A549 (cell line): ENCODE measurements at regions not wholly inside any gene's neighbourhood (a gene's known extent, or its start where the extent isn't known, plus 50 kb on each side); places are given as distances from the start of the nearest gene placed in this dataset.

Experiments used
- ATAC-seq, 2 experiments: fragments of 200-7000 bp in 1 of 2; fragments of >200 bp in 1 of 2; cut with Nextera tagmentation in 1 of 2; cut with Tn5 transposase in 1 of 2; 3 replicates each; pipeline versions ENCODE4 v1.8.0 to v1.9.1; 2018 to 2020; ENCODE audit warnings: mild to moderate bottlenecking in 1 of 2, moderate library complexity in 1 of 2
- CTCF ChIA-PET: fragments of 300-600 bp; sonication (Branson Sonifier 250); formaldehyde crosslinking; extraction: SDS; loops from one replicate; lab custom pipeline; 2021; ENCODE audit warnings: antibody characterized with exemption, inconsistent platforms; lab: Yijun Ruan, JAX
- POLR2A ChIA-PET: fragments of 350-600 bp; formaldehyde crosslinking; extraction: SDS; loops from one replicate; lab custom pipeline; 2021; ENCODE audit warnings: antibody characterized with exemption, inconsistent platforms; lab: Yijun Ruan, JAX
- DNase-seq, 2 experiments: peaks; one replicate each; pipeline versions ENCODE4 v3.0.0 to v3.0.0-alpha.2; 2011 to 2016; ENCODE audit warnings: low read depth in 1 of 2, low spot score in 1 of 2
- FAIRE-seq: peaks from 2 replicates; lab custom pipeline; 2011; peaks lifted over from hg19 to GRCh38; lab: Jason Lieb, UNC
- H3K27ac ChIP-seq, 2 experiments: fragments of >200 bp; sonication (Bioruptor Twin); formaldehyde crosslinking; 3 replicates each; pipeline ENCODE4 v1.5.1; 2016 to 2017
- H3K4me1 ChIP-seq: fragments of >200 bp; sonication (Bioruptor Twin); formaldehyde crosslinking; 3 replicates; pipeline ENCODE4 v1.6.1; 2016
- H3K4me2 ChIP-seq: fragments of >200 bp; sonication (Bioruptor Twin); formaldehyde crosslinking; 3 replicates; pipeline ENCODE4 v1.6.1; 2016
- H3K4me3 ChIP-seq: fragments of >200 bp; sonication (Bioruptor Twin); formaldehyde crosslinking; 3 replicates; pipeline ENCODE4 v1.5.1; 2016
- H3K9me3 ChIP-seq: fragments of >200 bp; sonication (Bioruptor Twin); formaldehyde crosslinking; 3 replicates; pipeline ENCODE4 v1.6.1; 2016
- CBX2 ChIP-seq: fragments of 200-600 bp; sonication (generic); IDR thresholded peaks from 2 replicates; pipeline ENCODE4 v1.6.1; 2016; ENCODE audit warnings: low read depth, mild to moderate bottlenecking, borderline replicate concordance
- CHD2 ChIP-seq: fragments of 150-350 bp; IDR thresholded peaks from 2 replicates; pipeline ENCODE4 v1.6.1; 2014; ENCODE audit warnings: low read length; ENCODE audit not compliant: partially characterized antibody
- EP300 ChIP-seq, 2 experiments: fragments of >200 bp; sonication (Bioruptor Twin); formaldehyde crosslinking; IDR thresholded peaks; 2 replicates in 1 of 2; 3 replicates in 1 of 2; pipeline ENCODE4 v1.6.1; 2016 to 2017
- FOXS1 ChIP-seq: fragments of 250-450 bp; sonication (Bioruptor Pico); IDR thresholded peaks from 2 replicates; pipeline ENCODE4 v1.5.0; 2020; ENCODE audit warnings: mild to moderate bottlenecking, moderate library complexity
- HEYL ChIP-seq: fragments of 250-450 bp; sonication (Bioruptor Pico); IDR thresholded peaks from 2 replicates; pipeline ENCODE4 v1.8.0; 2021; ENCODE audit warnings: mild to moderate bottlenecking, moderate library complexity
- HOXA7 ChIP-seq: fragments of 250-450 bp; sonication (Bioruptor Pico); IDR thresholded peaks from 2 replicates; pipeline ENCODE4 v1.5.0; 2020; ENCODE audit warnings: mild to moderate bottlenecking, moderate library complexity
- HOXB13 ChIP-seq: fragments of 250-450 bp; sonication (Bioruptor Pico); IDR thresholded peaks from 2 replicates; pipeline ENCODE4 v1.5.0; 2020; ENCODE audit warnings: low read depth, mild to moderate bottlenecking, moderate library complexity
- JUN ChIP-seq, 2 experiments: fragments of >200 bp; sonication (Bioruptor Twin); formaldehyde crosslinking; IDR thresholded peaks; 2 replicates in 1 of 2; 3 replicates in 1 of 2; pipeline ENCODE4 v1.6.1; 2016 to 2017
- JUNB ChIP-seq: fragments of >200 bp; sonication (Bioruptor Twin); formaldehyde crosslinking; IDR thresholded peaks from 2 replicates; pipeline ENCODE4 v1.6.1; 2016
- KDM1A ChIP-seq: fragments of 200-600 bp; sonication (generic); IDR thresholded peaks from 2 replicates; pipeline ENCODE4 v1.6.1; 2016; ENCODE audit warnings: low read depth, mild to moderate bottlenecking
- MAFK ChIP-seq: fragments of 450-650 bp; IDR thresholded peaks from 2 replicates; pipeline ENCODE4 v1.6.1; 2014; ENCODE audit not compliant: partially characterized antibody
- MAZ ChIP-seq: fragments of 150-350 bp; IDR thresholded peaks from 2 replicates; pipeline ENCODE4 v1.6.1; 2014; ENCODE audit warnings: antibody characterized with exemption, low read depth, low read length, borderline replicate concordance
- MYC ChIP-seq: IDR thresholded peaks from 2 replicates; pipeline ENCODE4 v1.6.1; 2012; ENCODE audit warnings: mild to moderate bottlenecking, inconsistent platforms, low read length, improper control_type of control experiment, borderline replicate concordance
- PHF8 ChIP-seq: fragments of 200-600 bp; sonication (generic); IDR thresholded peaks from 2 replicates; pipeline ENCODE4 v1.6.1; 2016; ENCODE audit warnings: low read depth, mild to moderate bottlenecking, antibody characterized with exemption, moderate library complexity, borderline replicate concordance
- POLR2AphosphoS2 ChIP-seq: conservative IDR thresholded peaks from 2 replicates; pipeline ENCODE4 v1.6.1; 2012; ENCODE audit warnings: low read length, improper control_type of control experiment, inconsistent platforms
- RAD21 ChIP-seq, 2 experiments: fragments of >200 bp in 1 of 2; sonication (Bioruptor Twin) in 1 of 2; formaldehyde crosslinking in 1 of 2; IDR thresholded peaks in 1 of 2; conservative IDR thresholded peaks in 1 of 2; 2 replicates in 1 of 2; 3 replicates in 1 of 2; pipeline ENCODE4 v1.6.1; 2012 to 2018; ENCODE audit warnings: inconsistent platforms in 1 of 2
- RARB ChIP-seq: fragments of 250-450 bp; sonication (Bioruptor Pico); IDR thresholded peaks from 2 replicates; pipeline ENCODE4 v1.8.0; 2021; ENCODE audit warnings: mild to moderate bottlenecking, moderate library complexity
- RFX5 ChIP-seq: fragments of 450-650 bp; IDR thresholded peaks from 2 replicates; pipeline ENCODE4 v1.7.1; 2014; ENCODE audit warnings: antibody characterized with exemption, mild to moderate bottlenecking, moderate library complexity
- RNF2 ChIP-seq: fragments of 200-600 bp; sonication (generic); IDR thresholded peaks from 2 replicates; pipeline ENCODE4 v1.6.1; 2016; ENCODE audit warnings: low read depth, mild to moderate bottlenecking, antibody characterized with exemption, moderate library complexity, borderline replicate concordance
- SREBF2 ChIP-seq: fragments of 450-650 bp; IDR thresholded peaks from 2 replicates; pipeline ENCODE4 v1.6.1; 2014; ENCODE audit warnings: mild to moderate bottlenecking, moderate library complexity
- TFCP2L1 ChIP-seq: fragments of 250-450 bp; sonication (Bioruptor Pico); IDR thresholded peaks from 2 replicates; pipeline ENCODE4 v1.5.0; 2021; ENCODE audit warnings: mild to moderate bottlenecking
- TP53 ChIP-seq: fragments of 250-450 bp; sonication (Bioruptor Pico); IDR thresholded peaks from 2 replicates; pipeline ENCODE4 v1.5.0; 2021; ENCODE audit warnings: mild to moderate bottlenecking, moderate library complexity
- ZFP36 ChIP-seq: fragments of 450-650 bp; IDR thresholded peaks from 2 replicates; pipeline ENCODE4 v1.6.1; 2014; ENCODE audit warnings: borderline replicate concordance; ENCODE audit not compliant: partially characterized antibody
- ZSCAN20 ChIP-seq: fragments of 250-450 bp; sonication (Bioruptor Pico); IDR thresholded peaks from 2 replicates; pipeline ENCODE4 v1.8.0; 2022; ENCODE audit warnings: mild to moderate bottlenecking, moderate library complexity
- WGBS: methylation state at CpG from one replicate; pipeline ENCODE4 v1.1.6; 2017; ENCODE audit errors: missing lambda C conversion rate; 5-methylcytosine and 5-hydroxymethylcytosine counted together
- TF ChIP-seq, protein P1 (sequence below): fragments of >200 bp; sonication (Bioruptor Twin); formaldehyde crosslinking; IDR thresholded peaks from 3 replicates; pipeline ENCODE4 v1.6.1; 2016
- TF ChIP-seq, protein P2 (sequence below): IDR thresholded peaks from 2 replicates; pipeline ENCODE4 v1.6.1; 2012
- TF ChIP-seq, protein P3 (sequence below): fragments of >200 bp; sonication (Bioruptor Twin); formaldehyde crosslinking; IDR thresholded peaks from 2 replicates; pipeline ENCODE4 v1.6.1; 2016
- TF ChIP-seq, protein P4 (sequence below): fragments of >200 bp; sonication (Bioruptor Twin); formaldehyde crosslinking; IDR thresholded peaks from 3 replicates; pipeline ENCODE4 v1.5.1; 2016

DNA sequence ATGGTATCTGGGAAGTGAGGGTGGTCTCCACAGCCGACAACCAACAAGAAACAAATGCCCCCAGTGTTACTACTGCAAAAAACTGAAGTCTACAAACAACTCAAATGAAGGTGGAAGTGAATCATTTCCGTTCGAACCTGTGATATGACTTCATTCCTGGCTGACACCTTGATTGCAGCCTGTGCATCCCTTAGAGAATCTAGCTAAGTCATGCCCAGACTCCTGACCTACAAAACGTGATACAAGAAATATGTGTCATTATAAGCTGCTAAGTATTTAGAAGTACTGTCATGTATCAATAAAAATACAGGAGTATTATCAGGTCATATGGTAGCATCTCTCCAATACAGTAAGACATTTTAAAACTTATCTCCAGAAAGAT is 959.7 kb upstream of the LCORL start:
- Histone ChIP-seq H3K4me2 (no peak overlapping the region), H3K4me1 (no peaks in the 10 kb centered on the region), H3K4me3 (no peak overlapping the region), H3K9me3 (no peaks in the 10 kb centered on the region), H3K27ac (no peak overlapping the region)
- no peak for TF ChIP-seq MYC
- no peak for TF ChIP-seq PHF8
- no peak for TF ChIP-seq RAD21 (conservative IDR thresholded peaks at IDR 0.05 in 1 of 2, IDR thresholded peaks at IDR 0.05 in 1 of 2)
- TF ChIP-seq KDM1A: no peak
- no peak for TF ChIP-seq JUN (IDR thresholded peaks at IDR 0.05)
- no peak for TF ChIP-seq JUNB
- TF ChIP-seq TFCP2L1: no peak
- no peak for TF ChIP-seq POLR2AphosphoS2
- no peak for TF ChIP-seq ZSCAN20
- TF ChIP-seq TP53 (CRISPR knock-in tag): no peak
- TF ChIP-seq MAZ: no peak
- no peak for FAIRE-seq
- DNase-seq: no peak
- POLR2A ChIA-PET: no interaction called here
- ATAC-seq: no peak
- 4% methylated on average over 4 of the region's 4 CpGs for WGBS
- CTCF ChIA-PET: no interaction called here

DNA sequence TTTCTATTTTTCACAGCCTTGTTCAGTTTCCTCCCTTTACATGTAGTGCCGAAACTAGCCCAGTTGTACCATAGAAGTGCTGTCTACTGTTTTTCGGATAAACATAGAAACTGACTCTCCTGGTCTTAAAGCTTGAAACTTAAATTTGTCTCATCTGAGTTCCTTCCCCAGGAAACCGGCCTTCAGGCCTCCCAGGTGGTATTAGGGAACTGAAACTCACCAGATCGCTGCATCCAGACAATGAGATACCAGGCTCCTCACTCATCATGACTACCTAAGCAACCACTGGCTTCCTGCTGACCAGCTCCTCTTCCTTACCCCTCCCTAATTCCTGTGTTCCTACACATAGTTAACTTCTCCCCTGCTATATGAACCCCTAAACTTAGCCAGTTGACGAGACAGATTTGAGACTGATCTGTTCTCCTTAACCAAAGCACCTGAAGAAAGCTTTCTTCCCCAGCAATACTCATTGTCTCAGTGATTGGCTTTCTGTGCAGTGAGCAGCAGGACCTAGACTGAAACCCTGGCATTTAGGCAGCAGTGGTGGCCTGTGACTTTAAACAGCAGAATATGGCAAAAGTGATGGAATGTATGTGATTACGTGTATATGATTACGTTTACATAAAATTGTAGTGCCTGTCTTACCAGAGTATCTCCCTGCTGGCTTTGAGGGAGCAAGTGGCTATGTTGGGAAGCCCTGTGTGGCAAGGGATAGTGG is 959.1 kb upstream of the LCORL start:
- 19% methylated on average over 6 of the region's 7 CpGs for WGBS
- CTCF ChIA-PET: no interaction called here
- Histone ChIP-seq H3K4me3 (no peak overlapping the region), H3K9me3 (no peaks in the 10 kb centered on the region)
- no peak for TF ChIP-seq MAFK
- no peak for TF ChIP-seq RARB (CRISPR knock-in tag)
- TF ChIP-seq HEYL: no peak
- TF ChIP-seq HOXB13 (CRISPR knock-in tag): no peak
- no peak for TF ChIP-seq JUNB
- TF ChIP-seq ZFP36: no peak
- no peak for TF ChIP-seq RNF2
- TF ChIP-seq, protein P1, sequence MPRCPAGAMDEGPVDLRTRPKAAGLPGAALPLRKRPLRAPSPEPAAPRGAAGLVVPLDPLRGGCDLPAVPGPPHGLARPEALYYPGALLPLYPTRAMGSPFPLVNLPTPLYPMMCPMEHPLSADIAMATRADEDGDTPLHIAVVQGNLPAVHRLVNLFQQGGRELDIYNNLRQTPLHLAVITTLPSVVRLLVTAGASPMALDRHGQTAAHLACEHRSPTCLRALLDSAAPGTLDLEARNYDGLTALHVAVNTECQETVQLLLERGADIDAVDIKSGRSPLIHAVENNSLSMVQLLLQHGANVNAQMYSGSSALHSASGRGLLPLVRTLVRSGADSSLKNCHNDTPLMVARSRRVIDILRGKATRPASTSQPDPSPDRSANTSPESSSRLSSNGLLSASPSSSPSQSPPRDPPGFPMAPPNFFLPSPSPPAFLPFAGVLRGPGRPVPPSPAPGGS: no peak
- TF ChIP-seq, protein P2, sequence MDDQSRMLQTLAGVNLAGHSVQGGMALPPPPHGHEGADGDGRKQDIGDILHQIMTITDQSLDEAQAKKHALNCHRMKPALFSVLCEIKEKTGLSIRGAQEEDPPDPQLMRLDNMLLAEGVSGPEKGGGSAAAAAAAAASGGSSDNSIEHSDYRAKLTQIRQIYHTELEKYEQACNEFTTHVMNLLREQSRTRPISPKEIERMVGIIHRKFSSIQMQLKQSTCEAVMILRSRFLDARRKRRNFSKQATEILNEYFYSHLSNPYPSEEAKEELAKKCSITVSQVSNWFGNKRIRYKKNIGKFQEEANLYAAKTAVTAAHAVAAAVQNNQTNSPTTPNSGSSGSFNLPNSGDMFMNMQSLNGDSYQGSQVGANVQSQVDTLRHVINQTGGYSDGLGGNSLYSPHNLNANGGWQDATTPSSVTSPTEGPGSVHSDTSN: no peak
- TF ChIP-seq RFX5: no peak
- TF ChIP-seq EP300 (IDR thresholded peaks at IDR 0.05): no peak
- no peak for TF ChIP-seq FOXS1
- TF ChIP-seq HOXA7: no peak
- TF ChIP-seq JUN (IDR thresholded peaks at IDR 0.05): no peak
- TF ChIP-seq, protein P3, sequence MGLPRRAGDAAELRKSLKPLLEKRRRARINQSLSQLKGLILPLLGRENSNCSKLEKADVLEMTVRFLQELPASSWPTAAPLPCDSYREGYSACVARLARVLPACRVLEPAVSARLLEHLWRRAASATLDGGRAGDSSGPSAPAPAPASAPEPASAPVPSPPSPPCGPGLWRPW: no peak
- no peak for TF ChIP-seq CHD2
- no peak for TF ChIP-seq SREBF2
- TF ChIP-seq POLR2AphosphoS2: no peak
- TF ChIP-seq, protein P4, sequence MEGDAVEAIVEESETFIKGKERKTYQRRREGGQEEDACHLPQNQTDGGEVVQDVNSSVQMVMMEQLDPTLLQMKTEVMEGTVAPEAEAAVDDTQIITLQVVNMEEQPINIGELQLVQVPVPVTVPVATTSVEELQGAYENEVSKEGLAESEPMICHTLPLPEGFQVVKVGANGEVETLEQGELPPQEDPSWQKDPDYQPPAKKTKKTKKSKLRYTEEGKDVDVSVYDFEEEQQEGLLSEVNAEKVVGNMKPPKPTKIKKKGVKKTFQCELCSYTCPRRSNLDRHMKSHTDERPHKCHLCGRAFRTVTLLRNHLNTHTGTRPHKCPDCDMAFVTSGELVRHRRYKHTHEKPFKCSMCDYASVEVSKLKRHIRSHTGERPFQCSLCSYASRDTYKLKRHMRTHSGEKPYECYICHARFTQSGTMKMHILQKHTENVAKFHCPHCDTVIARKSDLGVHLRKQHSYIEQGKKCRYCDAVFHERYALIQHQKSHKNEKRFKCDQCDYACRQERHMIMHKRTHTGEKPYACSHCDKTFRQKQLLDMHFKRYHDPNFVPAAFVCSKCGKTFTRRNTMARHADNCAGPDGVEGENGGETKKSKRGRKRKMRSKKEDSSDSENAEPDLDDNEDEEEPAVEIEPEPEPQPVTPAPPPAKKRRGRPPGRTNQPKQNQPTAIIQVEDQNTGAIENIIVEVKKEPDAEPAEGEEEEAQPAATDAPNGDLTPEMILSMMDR: no peak
- no peak for TF ChIP-seq CBX2
- TF ChIP-seq, all 56 proteins: peak for 0
- POLR2A ChIA-PET: no interaction called here
- ATAC-seq (no peak), FAIRE-seq (no peak), DNase-seq (no peak)
- no peak overlapping the region for H3K4me2 ChIP-seq
- no peak overlapping the region for H3K27ac ChIP-seq
- no peaks in the 10 kb centered on the region for H3K4me1 ChIP-seq
